GM19468 (cell line): ENCODE measurements at regions not wholly inside any gene's neighbourhood (a gene's known extent, or its start where the extent isn't known, plus 50 kb on each side); places are given as distances from the start of the nearest gene placed in this dataset.

Source experiments
- ATAC-seq: cut with Tn5 transposase; IDR thresholded peaks from one replicate; pipeline ENCODE4 v1.9.1; 2021; ENCODE audit warnings: mild to moderate bottlenecking, moderate library complexity, moderate number of reproducible peaks; ENCODE audit not compliant: unreplicated experiment; ENCODE audit errors: extremely low read depth

DNA sequence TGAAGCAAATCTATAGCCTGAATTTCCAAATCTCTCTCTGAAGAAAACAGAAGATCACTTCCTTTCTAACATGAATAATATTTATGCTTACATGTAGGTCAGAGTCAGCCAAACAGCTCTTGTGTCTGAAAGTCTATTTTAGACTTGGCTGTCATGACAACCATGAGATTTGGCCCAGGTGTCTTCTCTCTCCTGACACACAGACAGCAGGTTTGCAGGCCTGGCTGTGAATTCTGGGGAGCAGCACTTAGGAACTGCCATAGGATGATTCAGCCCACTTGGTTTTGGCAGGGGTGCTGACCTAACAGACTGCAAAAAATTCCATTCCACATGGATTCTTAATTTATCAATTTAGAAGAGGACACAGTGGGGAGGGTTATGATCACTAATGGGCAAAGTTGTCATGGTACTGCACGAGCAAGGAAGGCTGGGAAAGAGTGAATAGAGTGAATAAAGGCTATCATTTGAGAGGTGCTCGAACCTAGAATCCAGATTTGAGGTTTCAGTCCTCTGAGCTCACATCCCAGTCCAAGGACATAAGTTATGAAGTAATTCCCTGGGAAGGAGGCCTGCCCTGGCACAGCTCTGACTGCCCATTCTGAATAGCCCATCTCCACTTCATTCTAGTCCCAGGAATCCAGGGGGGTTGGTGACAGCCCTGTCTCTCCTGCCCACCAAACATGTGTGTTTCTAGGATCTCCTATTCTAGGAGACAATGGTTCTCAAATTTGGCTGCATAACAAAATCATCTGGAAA is 453.9 kb upstream of the TRIB2 start:
- no peak for ATAC-seq

DNA sequence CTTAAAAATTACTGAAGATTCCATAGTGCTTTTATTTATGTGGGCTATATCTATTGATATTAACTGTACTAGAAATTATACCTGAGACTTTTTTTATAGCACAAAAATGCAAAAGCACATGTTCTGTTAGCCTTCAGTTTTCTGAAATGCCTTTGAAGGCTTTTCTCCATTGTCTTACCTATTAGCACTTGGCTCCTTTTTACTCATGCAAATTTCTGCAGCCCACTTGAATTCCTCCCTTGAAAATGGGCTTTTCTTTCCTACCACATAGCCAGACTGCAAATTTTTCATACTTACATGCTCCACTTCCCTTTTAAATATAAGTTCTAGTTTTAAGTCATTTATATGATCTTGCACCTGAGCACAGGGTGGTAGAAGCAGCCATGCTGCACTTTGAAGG is 453.0 kb upstream of the TRIB2 start:
- ATAC-seq, result no peak

DNA sequence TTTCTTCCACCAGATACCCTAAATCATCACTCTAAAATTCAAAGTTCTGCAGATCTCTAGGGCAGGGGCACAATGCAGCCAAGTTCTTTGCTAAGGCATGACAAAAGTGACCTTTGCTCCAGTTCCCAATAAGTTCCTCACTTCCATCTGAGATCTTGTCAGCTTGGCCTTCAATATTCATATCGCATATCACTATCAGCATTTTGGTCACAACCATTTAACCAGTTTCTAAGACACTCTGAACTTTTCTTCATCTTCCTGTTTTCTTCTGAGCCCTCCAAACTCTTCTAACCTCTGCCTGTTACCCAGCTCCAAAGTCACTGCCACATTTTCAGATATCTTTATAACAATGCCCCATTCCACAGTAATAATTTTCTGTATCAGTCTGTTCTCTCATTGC is 452.6 kb upstream of the TRIB2 start:
- ATAC-seq, result no peak

DNA sequence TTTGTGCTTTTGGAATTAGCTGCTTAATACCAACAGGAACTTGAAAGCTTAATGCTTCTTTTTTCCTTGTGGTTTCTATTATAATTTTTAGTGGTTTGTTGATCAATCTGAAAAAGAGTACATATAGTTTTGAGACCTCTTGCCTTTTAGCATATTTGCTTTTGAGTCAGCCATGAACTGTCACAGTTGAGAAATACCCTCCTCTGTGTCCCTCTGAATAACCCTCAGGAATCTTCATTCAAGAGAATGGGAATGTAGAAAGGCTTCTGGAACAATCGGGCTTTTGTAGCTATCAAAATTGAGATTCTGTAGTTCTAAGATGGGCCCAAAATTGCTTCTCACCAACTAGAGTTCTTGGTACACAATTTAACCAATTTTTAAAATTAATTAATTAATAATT is 451.1 kb upstream of the TRIB2 start:
- no peak for ATAC-seq

DNA sequence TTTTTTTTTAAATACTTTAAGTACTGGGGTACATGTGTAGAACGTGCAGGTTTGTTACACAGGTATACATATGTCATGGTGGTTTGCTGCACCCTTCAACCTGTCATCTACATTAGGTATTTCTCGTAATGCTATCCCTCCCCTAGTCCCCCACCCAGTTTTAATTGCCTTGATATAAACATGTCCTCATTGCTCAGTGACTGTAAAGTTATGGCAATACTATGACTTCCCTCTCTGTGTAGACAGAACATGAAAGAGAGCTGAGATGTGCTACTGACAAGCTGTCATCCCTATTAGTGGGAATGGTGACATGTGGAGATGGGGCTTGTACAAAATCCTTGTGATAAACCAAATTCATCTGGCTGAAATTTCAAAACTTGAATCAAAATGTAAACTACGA is 449.7 kb upstream of the TRIB2 start:
- ATAC-seq, result no peak

DNA sequence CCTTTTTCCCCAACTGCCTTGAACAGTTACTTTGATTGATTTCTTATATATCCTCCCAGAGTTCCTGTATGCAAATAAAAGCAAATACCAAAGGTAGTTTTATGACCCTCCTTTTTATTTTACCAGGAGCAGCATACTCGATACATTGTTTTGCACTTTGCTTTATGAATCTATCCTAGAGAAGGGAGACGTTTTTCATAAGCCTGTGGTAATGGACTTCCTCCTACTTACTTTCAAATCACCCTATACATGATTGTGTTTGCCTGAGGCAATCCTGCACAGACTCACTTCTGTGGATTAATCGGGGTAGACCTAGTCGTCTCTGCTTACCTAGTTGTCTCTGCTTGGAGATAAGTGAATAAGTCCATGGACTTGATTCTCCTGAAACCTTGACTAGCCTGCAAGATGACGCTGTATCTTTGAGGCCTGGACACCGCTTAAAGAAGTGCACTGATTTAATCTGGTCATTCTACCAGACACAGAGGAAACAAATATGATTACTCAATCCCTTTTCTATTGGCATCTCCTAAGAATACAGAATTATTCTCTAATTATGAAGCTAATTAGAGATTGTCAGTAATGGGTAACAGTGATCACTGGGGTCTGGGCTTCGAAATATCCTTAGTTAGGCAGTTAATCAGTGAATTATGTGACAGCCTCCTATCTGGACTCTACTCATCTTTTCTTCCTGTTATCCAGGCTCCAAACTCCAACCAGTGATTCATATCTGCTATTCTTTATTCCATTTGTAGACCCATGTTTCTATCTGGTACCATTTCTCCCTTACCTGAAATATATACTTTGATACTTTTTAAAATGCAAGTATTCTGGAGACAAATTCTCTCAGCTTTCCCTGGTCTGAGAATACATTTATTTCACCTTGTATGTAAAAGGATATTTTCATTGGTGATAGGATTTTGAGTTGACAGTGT is 447.4 kb upstream of the TRIB2 start:
- no peak for ATAC-seq

DNA sequence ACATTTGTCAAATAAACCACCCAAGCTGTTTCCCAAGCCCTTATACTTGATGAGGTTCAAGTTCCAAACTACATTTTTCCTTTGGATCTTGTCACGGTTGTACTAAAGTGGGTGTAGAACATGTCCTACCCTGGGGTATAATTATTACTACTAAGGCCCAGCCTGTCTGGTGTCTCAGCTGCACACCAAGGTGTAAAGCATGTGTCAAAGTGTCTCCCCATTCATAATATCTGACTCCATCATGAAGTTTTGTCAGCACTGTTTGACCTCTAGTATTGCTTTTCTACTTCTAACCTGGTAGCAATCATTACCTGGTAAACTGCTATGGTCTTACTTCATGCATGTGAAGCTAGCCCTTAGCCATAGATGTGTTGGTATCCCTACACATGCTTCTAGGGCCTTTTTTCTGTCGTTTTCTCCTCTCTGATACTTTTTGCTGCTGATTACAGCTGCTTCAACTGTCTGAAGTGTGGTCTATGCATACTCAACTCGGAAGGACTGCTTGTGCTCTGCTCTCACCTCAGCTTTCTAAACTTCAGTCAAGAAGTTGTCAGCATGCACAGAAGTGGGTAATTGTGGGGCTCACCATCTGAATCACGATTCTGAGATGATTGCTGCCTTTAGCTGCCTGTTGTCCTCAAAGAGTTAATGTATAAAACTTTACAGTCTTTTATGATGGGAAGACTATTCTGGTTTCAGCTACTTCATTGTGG is 445.7 kb upstream of the TRIB2 start:
- ATAC-seq, result peak; percentile 47

DNA sequence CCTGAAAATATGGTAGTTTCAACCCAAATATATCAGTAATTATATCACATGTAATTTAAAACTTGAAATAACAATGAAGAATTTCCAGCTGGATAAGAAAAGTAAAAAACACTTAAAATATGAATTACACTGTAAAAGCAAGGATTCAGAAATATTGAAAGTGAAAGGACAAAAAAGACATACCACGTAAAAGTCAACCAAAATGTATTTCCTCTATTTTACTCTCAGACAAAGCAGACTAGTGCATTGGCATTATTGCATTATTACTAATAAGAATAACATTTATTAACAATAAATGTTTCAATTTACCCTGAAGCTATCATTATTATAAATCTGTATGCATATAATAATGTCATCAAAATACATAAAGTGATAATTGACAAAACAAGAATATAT is 445.1 kb upstream of the TRIB2 start:
- no peak for ATAC-seq

DNA sequence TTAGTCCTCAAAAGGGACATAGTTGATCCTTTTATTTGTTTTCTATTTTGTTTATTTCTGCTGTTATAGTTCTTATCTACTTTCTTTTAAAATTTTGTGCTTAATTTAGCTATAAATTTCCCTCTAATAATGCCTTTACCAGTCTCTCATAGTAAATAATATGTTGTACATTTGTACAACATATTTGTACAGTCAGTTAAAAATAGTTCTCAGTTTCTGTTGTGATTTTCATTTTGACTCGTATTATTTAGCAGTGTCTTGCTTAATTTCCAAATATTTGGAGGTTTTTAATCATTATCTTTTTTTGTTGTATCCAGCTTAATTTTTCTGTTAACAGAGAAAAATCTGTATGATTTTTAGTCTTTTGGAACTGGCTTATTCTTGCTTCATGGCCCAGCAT is 443.6 kb upstream of the TRIB2 start:
- ATAC-seq, result no peak

DNA sequence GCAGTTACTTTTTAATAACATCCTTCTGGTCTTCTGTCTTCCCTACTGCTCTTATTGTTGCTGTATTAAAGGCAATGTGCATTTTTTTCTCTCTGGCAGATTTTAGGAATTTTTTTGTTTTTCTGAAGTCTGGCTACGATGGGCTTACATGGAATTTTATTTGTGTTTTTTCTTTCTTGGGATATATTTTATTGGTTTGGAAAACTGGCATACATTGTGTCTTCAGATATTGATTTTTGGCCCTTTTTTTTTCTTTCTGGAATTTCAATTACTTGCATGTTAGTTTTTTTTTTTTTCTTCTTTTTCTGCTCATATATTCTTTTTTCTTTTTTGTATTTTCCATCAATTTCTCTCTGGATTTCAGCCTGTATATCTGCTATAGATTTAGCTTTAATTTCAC is 442.1 kb upstream of the TRIB2 start:
- no peak for ATAC-seq

DNA sequence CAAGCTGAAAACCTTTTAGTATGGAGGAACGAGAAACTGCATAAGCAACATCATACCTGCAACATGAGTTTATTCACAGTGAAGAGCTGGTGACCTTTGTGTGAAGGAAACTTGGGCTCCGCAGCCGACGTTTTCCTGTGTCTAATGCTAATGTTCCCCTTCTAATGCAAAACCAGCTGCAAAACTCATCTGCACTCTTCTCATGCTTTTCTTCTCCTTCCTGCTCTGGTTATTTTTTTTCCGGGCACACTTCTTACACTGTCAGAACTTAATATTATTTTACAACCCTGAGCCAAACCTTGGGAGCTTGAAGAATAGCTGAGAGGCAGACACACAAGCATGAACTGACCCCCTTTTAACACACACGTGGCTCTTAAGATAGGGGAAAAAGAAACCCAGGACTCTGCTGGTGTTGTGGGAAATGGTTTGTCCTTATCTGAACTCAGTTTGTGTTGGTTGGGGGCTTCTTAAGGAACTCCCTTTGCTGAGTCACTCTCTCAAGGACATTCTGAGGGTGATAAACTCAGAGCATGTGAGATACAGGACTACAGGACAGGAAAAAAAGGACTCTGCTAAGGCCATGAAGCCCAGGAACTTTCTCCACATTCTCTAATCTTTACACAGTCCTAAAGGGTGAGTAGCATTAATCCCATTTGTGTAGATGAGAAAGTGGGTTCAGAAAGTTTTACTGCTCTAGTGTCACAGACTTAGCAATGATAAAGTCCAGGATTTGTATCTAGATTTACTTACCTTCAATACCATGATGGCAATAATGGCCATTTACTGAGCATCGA is 439.3 kb upstream of the TRIB2 start:
- ATAC-seq, result no peak

DNA sequence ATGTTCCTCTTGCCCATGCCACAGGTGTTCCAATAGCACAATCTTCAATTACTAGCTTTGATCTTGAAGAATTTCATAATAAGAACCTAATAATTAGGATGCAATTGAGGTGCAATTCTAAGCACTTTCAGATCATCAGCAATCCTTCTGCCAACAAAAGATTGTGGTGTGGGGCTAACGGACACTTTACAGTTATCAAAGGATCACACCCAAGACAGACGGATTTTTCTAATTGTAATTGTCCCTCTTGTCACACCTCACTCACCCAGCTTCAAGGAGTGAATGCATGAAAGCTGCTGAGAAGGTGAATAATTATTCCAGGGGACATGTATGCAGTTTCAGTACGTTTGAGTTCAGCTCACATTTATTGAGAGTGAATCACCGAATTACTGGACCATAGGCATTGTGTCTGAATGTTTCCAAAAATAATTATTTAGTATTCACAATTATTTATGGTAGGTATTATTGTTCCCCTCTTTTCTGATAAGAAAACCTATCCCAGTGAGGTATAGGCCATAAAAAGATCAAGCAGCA is 438.5 kb upstream of the TRIB2 start:
- ATAC-seq, result no peak

DNA sequence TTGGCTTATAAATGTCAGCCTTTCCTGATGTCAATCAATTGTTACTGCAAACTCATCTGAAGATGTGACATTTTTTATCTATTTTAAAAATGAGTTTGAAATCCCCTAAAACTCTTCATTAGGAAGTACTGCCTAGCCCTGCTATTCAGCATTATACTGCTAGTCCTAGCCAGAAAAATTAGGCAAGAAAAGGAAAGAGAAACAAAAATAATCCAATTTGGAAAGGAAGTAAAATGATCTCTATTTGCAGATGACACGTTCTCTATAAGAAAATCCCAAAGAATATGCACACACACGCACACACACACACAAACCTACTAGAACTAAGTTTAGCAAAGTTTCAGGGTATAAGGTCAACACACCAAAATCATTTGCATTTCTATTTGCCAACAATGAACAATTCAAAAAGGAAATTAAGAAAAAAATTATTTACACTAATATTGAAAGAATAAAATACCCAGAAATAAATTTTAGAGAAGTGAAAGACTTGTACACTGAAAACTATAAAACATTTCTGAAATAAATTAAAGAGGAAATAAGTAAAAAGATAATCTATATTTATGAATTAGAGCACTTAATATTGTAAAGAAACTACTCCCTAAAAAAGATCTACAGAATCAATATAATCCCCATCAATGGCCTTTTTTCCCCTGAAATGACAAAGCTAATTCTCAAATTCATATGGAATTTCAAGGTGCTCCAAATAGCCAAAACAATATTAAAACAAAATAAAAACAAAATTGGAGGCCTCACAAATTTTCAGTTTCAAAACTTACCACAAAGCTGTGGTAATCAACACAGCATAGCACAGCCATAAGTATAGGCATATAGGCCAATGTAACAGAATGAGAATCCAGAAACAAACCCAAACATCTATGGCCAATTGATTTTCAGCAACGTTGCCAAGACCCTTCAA is 433.7 kb upstream of the TRIB2 start:
- ATAC-seq, result peak; percentile 24

DNA sequence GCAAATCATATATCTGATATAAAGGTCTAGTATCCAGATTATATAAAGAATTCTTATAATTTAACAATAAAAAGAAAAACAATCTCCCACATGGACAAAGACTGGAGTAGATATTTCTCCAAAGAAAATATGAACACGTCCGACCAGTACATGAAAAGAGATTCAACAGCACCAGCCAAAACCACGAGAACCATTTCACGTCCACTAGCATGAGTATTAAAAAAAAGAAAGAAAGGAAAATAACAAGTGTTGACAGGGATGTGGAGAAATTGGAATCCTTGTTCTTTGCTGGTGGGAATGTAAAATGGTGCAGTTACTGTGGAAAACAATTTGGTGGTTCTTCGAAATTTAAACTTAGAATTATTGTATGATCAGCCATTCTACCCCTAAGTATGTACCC is 432.7 kb upstream of the TRIB2 start:
- no peak for ATAC-seq

DNA sequence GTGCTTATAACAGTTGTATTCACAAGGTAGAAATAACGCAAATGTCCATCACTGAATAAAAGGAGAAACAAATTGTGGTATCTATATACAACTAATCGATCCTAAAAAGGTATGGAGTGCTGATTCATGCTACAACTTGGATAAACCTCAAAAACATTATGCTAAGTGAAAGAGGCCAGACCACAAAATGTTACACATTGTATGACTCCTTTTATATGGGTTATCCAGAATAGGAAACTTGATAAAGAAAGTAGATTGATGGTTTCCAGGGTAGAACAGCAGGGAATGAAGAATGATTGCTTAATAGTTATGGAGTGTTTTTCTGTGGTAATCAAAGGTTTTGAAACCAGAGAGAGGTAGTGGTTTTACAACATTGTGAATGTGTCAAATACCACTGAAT is 432.2 kb upstream of the TRIB2 start:
- ATAC-seq, result no peak

DNA sequence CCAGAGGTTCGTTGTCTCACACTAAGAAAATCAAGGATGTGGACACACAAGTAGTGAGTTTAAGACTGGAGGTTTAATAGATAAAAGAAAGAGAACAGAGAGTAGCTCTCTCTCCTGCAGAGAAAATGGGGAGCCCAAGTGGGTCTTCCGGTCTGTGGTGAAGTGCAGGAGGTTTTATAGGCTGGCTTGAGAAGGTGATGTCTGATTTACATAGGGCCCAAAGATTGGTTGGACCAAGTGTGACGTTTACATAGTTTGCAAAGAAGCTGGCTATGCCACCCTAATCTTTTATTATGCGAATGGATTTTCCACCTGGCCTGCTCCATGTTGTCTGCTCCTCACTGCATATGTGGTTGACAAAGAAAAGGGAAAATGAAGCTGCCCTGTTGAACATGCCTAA is 430.4 kb upstream of the TRIB2 start:
- no peak for ATAC-seq

DNA sequence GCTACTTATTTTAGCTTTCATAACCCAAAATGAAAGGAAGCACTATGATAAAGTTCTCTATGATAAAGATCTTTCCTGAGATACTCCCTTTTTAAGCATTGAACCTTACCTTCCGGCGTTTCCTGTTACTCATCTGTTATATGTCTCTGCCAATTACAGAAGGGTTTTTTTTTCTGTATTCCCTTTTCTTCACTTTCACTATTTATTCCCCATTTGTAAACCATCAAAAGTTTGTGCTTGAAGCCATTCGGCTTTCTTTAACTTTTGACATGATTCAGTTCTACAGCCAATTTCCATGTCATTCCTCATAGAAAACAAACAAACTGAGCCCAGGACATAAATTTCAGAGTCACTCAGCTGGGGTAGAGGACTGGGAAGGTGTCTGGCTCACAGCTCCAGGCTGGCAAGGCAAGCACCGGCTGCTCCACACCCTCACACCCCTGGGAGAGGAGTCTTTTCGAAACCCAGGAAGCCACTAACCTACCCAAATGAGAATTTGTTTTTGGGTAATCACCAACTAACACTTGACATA is 429.4 kb upstream of the TRIB2 start:
- no peak for ATAC-seq

DNA sequence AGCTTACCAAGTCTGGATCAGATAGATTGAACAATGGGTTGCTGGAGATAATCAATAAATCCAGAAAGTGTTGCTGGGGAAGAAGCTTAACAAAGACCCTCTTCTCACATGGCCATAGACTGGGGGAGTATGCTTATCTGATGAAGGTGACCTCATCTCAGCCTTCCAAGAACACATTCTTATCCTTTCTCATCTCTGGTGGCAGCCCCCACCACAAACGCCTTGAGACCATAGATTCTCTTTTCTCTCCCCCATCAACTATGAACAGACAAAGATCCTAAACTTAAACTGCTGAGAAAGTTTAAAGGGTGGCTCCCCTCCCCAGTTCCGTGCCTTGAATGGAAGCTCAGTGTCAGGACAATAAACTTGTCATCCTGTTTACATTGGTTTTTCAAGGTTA is 428.7 kb upstream of the TRIB2 start:
- no peak for ATAC-seq
